ENCODE measurements at regions not wholly inside any gene's neighbourhood (a gene's known extent, or its start where the extent isn't known, plus 50 kb on each side); places are given as distances from the start of the nearest gene placed in this dataset.

- TF ChIP-seq POLR2A (IDR thresholded peaks at IDR 0.05; ENCODE audit: low read depth, low read length): no peak
- no peak for TF ChIP-seq SPI1 (IDR thresholded peaks at IDR 0.05; ENCODE audit: low read depth, low read length)
- no peak for TF ChIP-seq POLR2AphosphoS5 (IDR thresholded peaks at IDR 0.05; ENCODE audit: low read depth, low read length)
- TF ChIP-seq POU2F2 (IDR thresholded peaks at IDR 0.05; ENCODE audit: low read depth, low read length): no peak
- no peak for TF ChIP-seq PAX5 (IDR thresholded peaks at IDR 0.05; ENCODE audit: insufficient read depth, low read length, severe bottlenecking)
Measured at GRCh38 chr19:28966737-28967399, 246.1 kb downstream of the UQCRFS1 start.

Data from GM12891 (cell line).